ENCODE measurements at regions not wholly inside any gene's neighbourhood (a gene's known extent, or its start where the extent isn't known, plus 50 kb on each side); places are given as distances from the start of the nearest gene placed in this dataset.

DNA sequence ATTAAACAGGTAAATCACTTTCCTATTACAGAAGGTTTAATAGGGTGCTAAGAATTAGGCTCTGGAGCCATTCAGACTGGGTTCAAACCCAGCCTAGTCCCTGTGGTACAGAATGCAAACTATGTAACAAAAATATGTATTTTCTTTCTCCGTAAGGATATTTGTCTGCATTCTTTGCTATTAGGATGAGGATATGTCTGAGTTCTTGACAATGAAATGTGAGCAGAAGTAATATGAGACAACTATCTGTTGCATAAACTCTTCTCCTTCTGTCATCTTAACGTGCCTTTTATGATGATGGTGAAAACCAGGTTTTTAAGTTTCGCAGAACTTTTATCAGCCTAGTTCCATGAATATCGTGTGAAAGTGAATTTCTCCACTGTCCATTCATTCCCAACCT is 1129.1 kb upstream of the ZEB2 start:
- Mint-ChIP-seq H3K27me3 (ENCODE audit: low read depth) (no peaks in the 10 kb centered on the region), H3K4me3 (no peak overlapping the region), H3K36me3 (ENCODE audit: insufficient read depth in 1 of 3, low read depth in 3 of 3) (no peaks in the 10 kb centered on the region), H3K9me3 (no peaks in the 10 kb centered on the region), H3K27ac (no peak overlapping the region), H3K4me1 (peaks cover 4 to 5% of the 10 kb centered on the region in 2 experiments)
- no peaks in the 10 kb centered on the region for H3K79me2 ChIP-seq (ENCODE audit: insufficient read depth, low read length)
- no peak for DNase-seq
- no peak overlapping the region for H4K91ac ChIP-seq (ENCODE audit: insufficient read length, low read depth, low read length)
- TF ChIP-seq, protein P1, sequence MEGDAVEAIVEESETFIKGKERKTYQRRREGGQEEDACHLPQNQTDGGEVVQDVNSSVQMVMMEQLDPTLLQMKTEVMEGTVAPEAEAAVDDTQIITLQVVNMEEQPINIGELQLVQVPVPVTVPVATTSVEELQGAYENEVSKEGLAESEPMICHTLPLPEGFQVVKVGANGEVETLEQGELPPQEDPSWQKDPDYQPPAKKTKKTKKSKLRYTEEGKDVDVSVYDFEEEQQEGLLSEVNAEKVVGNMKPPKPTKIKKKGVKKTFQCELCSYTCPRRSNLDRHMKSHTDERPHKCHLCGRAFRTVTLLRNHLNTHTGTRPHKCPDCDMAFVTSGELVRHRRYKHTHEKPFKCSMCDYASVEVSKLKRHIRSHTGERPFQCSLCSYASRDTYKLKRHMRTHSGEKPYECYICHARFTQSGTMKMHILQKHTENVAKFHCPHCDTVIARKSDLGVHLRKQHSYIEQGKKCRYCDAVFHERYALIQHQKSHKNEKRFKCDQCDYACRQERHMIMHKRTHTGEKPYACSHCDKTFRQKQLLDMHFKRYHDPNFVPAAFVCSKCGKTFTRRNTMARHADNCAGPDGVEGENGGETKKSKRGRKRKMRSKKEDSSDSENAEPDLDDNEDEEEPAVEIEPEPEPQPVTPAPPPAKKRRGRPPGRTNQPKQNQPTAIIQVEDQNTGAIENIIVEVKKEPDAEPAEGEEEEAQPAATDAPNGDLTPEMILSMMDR (conservative IDR thresholded peaks at IDR 0.05) = no peak
- H4K5ac ChIP-seq (ENCODE audit: insufficient read length, low read depth, low read length) = no peak overlapping the region
- H2AFZ ChIP-seq (ENCODE audit: low read length) = no peak overlapping the region
- H3K18ac ChIP-seq (ENCODE audit: insufficient read length, low read depth, low read length) = no peak overlapping the region
- H4K20me1 ChIP-seq (ENCODE audit: control insufficient read depth, insufficient read depth, insufficient read length) = no peaks in the 10 kb centered on the region
- no peak overlapping the region for H2BK15ac ChIP-seq (ENCODE audit: low read depth, low read length)
- H3K27ac ChIP-seq (ENCODE audit: insufficient read length, low read depth, low read length) = no peak overlapping the region
- H3K23me2 ChIP-seq (ENCODE audit: insufficient read length, low read depth, low read length, poor library complexity, severe bottlenecking) = no peaks in the 10 kb centered on the region
- H4K8ac ChIP-seq (replicated peaks; ENCODE audit: insufficient read length, low read depth, low read length) = no peak overlapping the region
- WGBS (ENCODE audit: extremely low coverage, insufficient read length, low lambda C conversion rate) = no CpG with 5 or more reads among the region's 4 CpGs
- no peak overlapping the region for H2AK5ac ChIP-seq (ENCODE audit: insufficient read length, low read length)
- H3K9ac ChIP-seq (ENCODE audit: extremely low read depth, insufficient read length, low read length) = no peak overlapping the region
- H3K27me3 ChIP-seq (ENCODE audit: insufficient read depth, low read length) = no peaks in the 10 kb centered on the region
- H3K4ac ChIP-seq (ENCODE audit: low read depth, low read length) = no peak overlapping the region
- no peak overlapping the region for H2BK120ac ChIP-seq (ENCODE audit: low read depth, low read length, poor library complexity, severe bottlenecking)
- no peak overlapping the region for H3K56ac ChIP-seq (ENCODE audit: insufficient read length, low read depth, low read length)
- no peak overlapping the region for H3K23ac ChIP-seq (ENCODE audit: insufficient read length, low read depth, low read length)
- H2BK12ac ChIP-seq (ENCODE audit: insufficient read length, low read depth, low read length) = no peak overlapping the region
- H3K9me3 ChIP-seq (ENCODE audit: control insufficient read depth, low read depth, low read length) = no peaks in the 10 kb centered on the region
- H3K79me1 ChIP-seq (ENCODE audit: insufficient read depth, low read depth, low read length, poor library complexity, severe bottlenecking) = no peaks in the 10 kb centered on the region
- H2BK5ac ChIP-seq (ENCODE audit: insufficient read length, low read length) = no peak overlapping the region
- H3K4me1 ChIP-seq (ENCODE audit: insufficient read depth, low read length) = no peaks in the 10 kb centered on the region
- no peak overlapping the region for H3K4me2 ChIP-seq (ENCODE audit: insufficient read depth, insufficient read length, low read length)
- H3T11ph ChIP-seq (ENCODE audit: low read length) = no peak overlapping the region
- H3K14ac ChIP-seq (ENCODE audit: insufficient read depth, low read length) = no peak overlapping the region
- H2BK20ac ChIP-seq (ENCODE audit: low read depth, low read length, poor library complexity, severe bottlenecking) = no peak overlapping the region
